HL-60/S4 (cell line): ENCODE measurements at regions not wholly inside any gene's neighbourhood (a gene's known extent, or its start where the extent isn't known, plus 50 kb on each side); places are given as distances from the start of the nearest gene placed in this dataset.
"Not testable (repeated sequence)": the region's sequence is repeated elsewhere in the genome, so short reads cannot be mapped to it uniquely, and the experiment has no call there.

Source experiments
- in situ Hi-C: fragments of 300-500 bp; cut with MboI; formaldehyde crosslinking; loops from 2 replicates; pipeline ENCODE4 v1.14.3; 2022; ENCODE audit warnings: low sequenced_read_pairs

GRCh38 chr11:67779189-67779875 is 104.9 kb upstream of the ALDH3B2 start:
- in situ Hi-C loops, result not testable (repeated sequence)

GRCh38 chr11:67776852-67777520 is 102.6 kb upstream of the ALDH3B2 start:
- in situ Hi-C loops, result no loop called here

- in situ Hi-C loops, result not testable (repeated sequence)
Observed at GRCh38 chr11:67774175-67774574, 99.8 kb upstream of the ALDH3B2 start.

DNA sequence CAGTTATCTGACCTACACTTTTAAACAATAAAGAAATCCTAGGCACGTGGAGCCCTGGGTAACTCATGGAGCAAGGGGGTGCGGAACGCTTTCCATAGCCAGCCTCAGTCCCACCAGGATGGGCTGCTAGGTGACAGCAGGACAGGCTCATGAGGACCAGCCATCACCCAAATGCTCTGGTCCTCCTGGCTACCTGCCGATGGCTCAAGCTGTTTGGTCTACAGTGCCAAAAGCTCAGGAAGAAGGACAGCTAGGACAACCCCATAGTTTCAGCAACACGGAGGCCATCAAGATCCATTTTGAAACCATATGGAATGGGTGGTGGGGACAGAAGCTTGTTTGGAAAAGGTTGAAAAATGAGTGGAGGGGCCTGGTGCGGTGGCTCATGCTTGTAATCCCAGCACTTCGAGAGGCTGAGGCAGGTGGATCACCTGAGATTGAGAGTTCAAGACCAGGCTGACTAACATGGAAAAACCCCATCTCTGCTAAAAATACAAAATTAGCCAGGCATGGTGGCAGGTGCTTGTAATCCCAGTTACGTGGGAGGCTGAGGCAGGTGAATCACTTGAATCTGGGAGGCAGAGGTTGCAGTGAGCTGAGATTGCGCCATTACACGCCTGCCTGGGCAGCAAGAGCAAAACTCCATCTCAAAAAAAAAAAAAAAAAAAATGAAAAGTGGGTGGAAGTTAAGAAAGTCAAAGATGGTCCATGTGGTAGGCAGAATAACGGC is 93.7 kb upstream of the ALDH3B2 start:
- in situ Hi-C loops, result not testable (repeated sequence)

- in situ Hi-C loops, result not testable (repeated sequence)
Observed at GRCh38 chr11:67761211-67761610, 86.8 kb upstream of the ALDH3B2 start.

DNA sequence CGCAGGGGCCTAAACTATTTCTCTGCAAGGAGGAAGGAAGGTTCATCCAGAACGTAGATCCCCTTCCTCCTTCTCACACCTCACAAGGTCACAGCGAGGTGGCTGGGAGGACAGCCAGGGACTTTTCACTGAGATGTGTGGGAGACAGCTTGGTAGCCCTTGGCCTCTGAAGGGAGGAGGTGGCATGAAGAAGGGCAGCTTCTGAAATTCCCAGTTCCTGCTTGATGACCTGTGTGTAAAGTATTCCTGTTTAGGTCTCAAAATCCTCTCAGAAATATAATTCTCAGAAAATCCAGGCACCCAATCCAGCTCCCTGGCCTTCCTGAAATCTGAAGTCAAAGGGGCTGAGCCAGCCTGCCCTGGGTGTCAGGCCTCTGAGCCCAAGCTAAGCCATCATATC is 84.9 kb upstream of the ALDH3B2 start:
- in situ Hi-C loops, result not testable (repeated sequence)

- in situ Hi-C loops, result not testable (repeated sequence)
Observed at GRCh38 chr11:67758467-67758866, 84.0 kb upstream of the ALDH3B2 start.

DNA sequence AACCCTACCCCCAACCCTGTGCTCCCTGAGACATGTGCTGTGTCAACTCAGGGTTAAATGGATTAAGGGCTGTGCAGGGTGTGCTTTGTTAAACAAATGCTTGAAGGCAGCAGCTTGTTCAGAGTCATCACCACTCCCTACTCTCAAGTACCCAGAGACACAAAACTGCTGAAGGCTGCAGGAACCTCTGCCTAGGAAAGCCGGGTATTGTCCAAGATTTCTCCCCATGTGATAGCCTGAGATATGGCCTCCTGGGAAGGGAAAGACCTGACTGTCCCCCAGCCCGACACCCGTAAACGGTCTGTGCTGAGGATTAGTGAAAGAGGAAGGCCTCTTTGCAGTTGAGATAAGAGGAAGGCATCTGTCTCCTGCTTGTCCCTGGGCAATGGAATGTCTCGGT is 83.6 kb upstream of the ALDH3B2 start:
- in situ Hi-C loops, result not testable (repeated sequence)

- in situ Hi-C loops, result not testable (repeated sequence)
Observed at GRCh38 chr11:67753820-67754219, 79.4 kb upstream of the ALDH3B2 start.

DNA sequence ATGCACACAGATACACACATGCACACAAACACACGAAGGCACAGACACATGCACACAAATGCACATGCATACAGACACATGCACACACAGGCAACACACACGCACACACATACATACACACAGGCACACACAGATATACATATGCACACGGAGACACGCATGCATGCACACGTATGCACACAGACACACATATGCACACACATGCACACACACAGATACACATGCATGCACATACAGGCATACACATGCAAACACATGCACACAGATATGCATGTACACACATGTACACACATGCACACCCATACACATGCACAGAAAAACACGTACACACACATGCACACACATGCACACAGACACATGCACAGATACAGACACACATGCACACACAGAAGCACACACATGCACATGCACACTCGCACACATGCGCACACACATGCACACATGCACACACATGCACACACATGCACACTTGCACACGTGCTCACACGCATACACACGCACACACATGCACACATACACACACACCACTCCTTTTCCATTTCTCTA is 70.8 kb upstream of the ALDH3B2 start:
- in situ Hi-C loops, result no loop called here

GRCh38 chr11:67744231-67744630 is 69.8 kb upstream of the ALDH3B2 start:
- in situ Hi-C loops, result not testable (repeated sequence)

- in situ Hi-C loops, result not testable (repeated sequence)
Observed at GRCh38 chr11:67738231-67738630, 63.8 kb upstream of the ALDH3B2 start.

DNA sequence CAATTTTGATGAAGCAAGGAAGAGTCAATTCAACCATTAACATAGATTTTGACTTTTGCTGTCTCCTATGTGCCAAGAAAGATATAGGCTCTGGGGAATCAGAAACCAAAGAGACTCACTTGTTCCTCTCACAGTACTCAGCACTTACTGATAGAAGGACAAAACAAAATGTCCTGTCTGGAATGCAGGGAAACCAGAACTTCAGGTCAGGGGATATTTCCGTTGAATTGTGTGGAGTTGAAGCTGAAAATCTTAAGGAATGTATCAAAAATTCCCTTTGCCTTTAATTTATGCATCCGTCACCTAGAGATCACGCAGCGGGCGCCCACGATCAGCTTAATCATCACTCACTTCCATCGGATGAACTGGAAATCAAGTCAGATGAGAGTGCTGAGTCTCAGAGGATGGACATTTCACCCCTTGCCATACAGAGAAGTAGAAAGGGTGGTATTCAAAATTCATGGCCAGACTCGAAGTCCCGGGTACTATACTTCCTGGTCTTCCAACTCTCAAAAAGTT is 63.2 kb upstream of the ALDH3B2 start:
- in situ Hi-C loops, result not testable (repeated sequence)

GRCh38 chr11:67732045-67732787 is 57.8 kb upstream of the ALDH3B2 start:
- in situ Hi-C loops, result no loop called here

DNA sequence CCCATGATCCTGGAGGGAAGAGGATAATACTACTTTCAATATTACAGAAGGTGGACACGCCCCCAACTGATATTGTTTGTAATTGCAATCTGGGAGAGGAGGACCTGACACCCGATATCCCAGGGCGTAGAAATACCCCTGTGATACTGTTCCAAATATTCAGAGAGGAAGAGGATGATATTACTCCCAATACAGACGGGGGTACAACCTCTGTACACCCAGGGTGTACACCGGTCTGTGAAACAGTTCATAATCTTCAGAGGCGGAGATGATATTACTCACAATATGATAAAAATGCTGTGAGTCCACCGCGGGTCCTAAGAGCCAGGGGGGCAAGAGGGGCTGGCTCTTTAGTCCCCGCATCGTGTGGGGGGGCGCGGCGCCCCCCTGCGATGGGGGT is 57.2 kb upstream of the ALDH3B2 start:
- in situ Hi-C loops, result no loop called here

GRCh38 chr11:67728163-67728571 is 53.7 kb upstream of the ALDH3B2 start:
- in situ Hi-C loops, result not testable (repeated sequence)

- in situ Hi-C loops, result not testable (repeated sequence)
Observed at GRCh38 chr11:67727066-67728040, 52.9 kb upstream of the ALDH3B2 start.
